IgD-negative memory B cell (primary cell): ENCODE measurements at regions not wholly inside any gene's neighbourhood (a gene's known extent, or its start where the extent isn't known, plus 50 kb on each side); places are given as distances from the start of the nearest gene placed in this dataset.

Experiments
- H3K27ac Mint-ChIP-seq, 3 donors: one replicate each; pipeline ENCODE4 v1.8.0; 2020 to 2022; ENCODE audit warnings: mild to moderate bottlenecking in 3 of 3, mixed read lengths in 3 of 3, moderate library complexity in 1 of 3
- H3K27me3 Mint-ChIP-seq: one replicate; pipeline ENCODE4 v1.8.0; 2021; ENCODE audit warnings: mixed read lengths
- H3K36me3 Mint-ChIP-seq: one replicate; pipeline ENCODE4 v1.8.0; 2020; ENCODE audit warnings: mild to moderate bottlenecking, mixed read lengths
- H3K4me1 Mint-ChIP-seq, 3 donors: one replicate each; pipeline ENCODE4 v1.8.0; 2020 to 2022; ENCODE audit warnings: mixed read lengths in 3 of 3, mild to moderate bottlenecking in 1 of 3
- H3K4me3 Mint-ChIP-seq, 4 donors: one replicate each; pipeline ENCODE4 v1.8.0; 2020 to 2022; ENCODE audit warnings: mild to moderate bottlenecking in 4 of 4, mixed read lengths in 4 of 4, moderate library complexity in 3 of 4
- H3K9me3 Mint-ChIP-seq, 3 donors: one replicate each; pipeline ENCODE4 v1.8.0; 2020 to 2021; ENCODE audit warnings: mixed read lengths in 3 of 3, mild to moderate bottlenecking in 1 of 3

DNA sequence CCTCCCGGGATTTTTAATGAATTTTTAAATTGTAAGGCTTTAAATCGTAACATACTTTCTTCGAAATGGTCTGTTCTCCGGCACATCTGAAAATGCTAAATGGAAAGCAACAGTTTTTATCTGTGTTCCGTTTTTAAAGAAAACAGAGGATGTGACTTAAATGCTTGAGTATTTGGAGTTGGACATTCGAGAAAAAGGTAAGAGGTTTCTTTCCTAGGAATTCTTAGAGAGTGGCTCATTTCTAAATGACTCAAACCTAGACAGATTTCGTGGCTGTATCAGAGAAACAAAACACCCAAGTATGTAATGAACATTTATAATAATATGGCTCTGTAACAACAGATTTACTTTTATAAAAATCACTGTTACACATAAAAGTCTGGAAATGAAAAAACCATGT lies 177.6 kb upstream of the CCDC68 start:
- no peaks in the 10 kb centered on the region for H3K9me3 Mint-ChIP-seq
- peaks cover 0 to 8% (median 0%) of the 10 kb centered on the region in 3 donors for H3K4me1 Mint-ChIP-seq
- no peak overlapping the region for H3K4me3 Mint-ChIP-seq
- H3K36me3 Mint-ChIP-seq = no peaks in the 10 kb centered on the region
- no peak overlapping the region for H3K27ac Mint-ChIP-seq
- peaks cover 5% of the 10 kb centered on the region for H3K27me3 Mint-ChIP-seq

GRCh38 chr18:55136258-55136657 lies 177.0 kb upstream of the CCDC68 start:
- no peaks in the 10 kb centered on the region for H3K36me3 Mint-ChIP-seq
- no peak overlapping the region for H3K4me3 Mint-ChIP-seq
- peaks cover 0 to 8% (median 0%) of the 10 kb centered on the region in 3 donors for H3K4me1 Mint-ChIP-seq
- H3K27me3 Mint-ChIP-seq = no peaks in the 10 kb centered on the region
- no peak overlapping the region for H3K27ac Mint-ChIP-seq
- H3K9me3 Mint-ChIP-seq = no peaks in the 10 kb centered on the region

- Mint-ChIP-seq H3K4me3 (no peak overlapping the region), H3K9me3 (no peaks in the 10 kb centered on the region), H3K4me1 (peaks cover 0 to 8% (median 0%) of the 10 kb centered on the region in 3 donors), H3K36me3 (no peaks in the 10 kb centered on the region), H3K27me3 (no peaks in the 10 kb centered on the region), H3K27ac (peak overlapping the region in 1 of 3 donors; percentile 15)
Observed at GRCh38 chr18:55133378-55133777, 174.1 kb upstream of the CCDC68 start.

GRCh38 chr18:55128437-55128836 lies 169.2 kb upstream of the CCDC68 start:
- Mint-ChIP-seq H3K4me1 (peaks cover 0 to 4% (median 0%) of the 10 kb centered on the region in 3 donors), H3K9me3 (peaks cover 4 to 9% (median 5%) of the 10 kb centered on the region in 3 donors), H3K36me3 (no peaks in the 10 kb centered on the region), H3K27me3 (no peaks in the 10 kb centered on the region), H3K4me3 (no peak overlapping the region), H3K27ac (no peak overlapping the region)

GRCh38 chr18:55124078-55124763 lies 165.0 kb upstream of the CCDC68 start:
- no peaks in the 10 kb centered on the region for H3K27me3 Mint-ChIP-seq
- H3K36me3 Mint-ChIP-seq = peaks cover 4% of the 10 kb centered on the region
- H3K27ac Mint-ChIP-seq = no peak overlapping the region

DNA sequence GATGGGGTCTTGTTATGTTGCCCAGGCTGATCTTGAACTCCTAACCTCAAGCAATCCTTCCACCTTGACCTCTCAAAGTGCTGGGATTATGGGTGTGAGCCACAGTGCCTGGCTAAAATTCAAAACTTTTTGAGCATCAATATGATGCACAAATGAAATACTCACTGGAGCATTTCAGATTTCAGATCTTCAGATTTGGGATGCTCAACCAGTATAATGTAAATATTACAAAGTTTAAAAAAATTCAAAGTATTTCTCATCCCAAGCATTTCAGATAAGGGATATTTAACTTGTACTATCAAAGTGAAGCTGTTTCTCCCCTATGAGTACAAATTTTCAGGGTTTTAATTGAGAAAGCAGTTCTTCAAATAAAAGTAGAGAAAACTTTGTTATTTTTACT lies 164.1 kb upstream of the CCDC68 start:
- Mint-ChIP-seq H3K27ac (no peak overlapping the region), H3K4me3 (no peak overlapping the region), H3K36me3 (peaks cover 4% of the 10 kb centered on the region), H3K9me3 (peaks cover 5 to 9% (median 9%) of the 10 kb centered on the region in 3 donors), H3K4me1 (peaks cover 19 to 32% (median 27%) of the 10 kb centered on the region in 3 donors), H3K27me3 (no peaks in the 10 kb centered on the region)

More at GRCh38 chr18:55124078-55124763, 165.0 kb upstream of the CCDC68 start:
- peaks cover 5 to 9% (median 9%) of the 10 kb centered on the region in 3 donors for H3K9me3 Mint-ChIP-seq
- H3K4me1 Mint-ChIP-seq = peaks cover 17 to 32% (median 26%) of the 10 kb centered on the region in 3 donors
- H3K4me3 Mint-ChIP-seq = no peak overlapping the region

- peak overlapping the region; percentile 91 to 96 (median 93) for H3K27ac Mint-ChIP-seq
- peak overlapping the region in 3 of 4 donors; percentile 16 to 89 (median 82) for H3K4me3 Mint-ChIP-seq
- peaks cover 19 to 32% (median 30%) of the 10 kb centered on the region in 3 donors for H3K4me1 Mint-ChIP-seq
- H3K36me3 Mint-ChIP-seq = peaks cover 4% of the 10 kb centered on the region
- no peaks in the 10 kb centered on the region for H3K27me3 Mint-ChIP-seq
- H3K9me3 Mint-ChIP-seq = peaks cover 2 to 5% (median 5%) of the 10 kb centered on the region in 3 donors
Observed at GRCh38 chr18:55121397-55122170, 162.3 kb upstream of the CCDC68 start.

DNA sequence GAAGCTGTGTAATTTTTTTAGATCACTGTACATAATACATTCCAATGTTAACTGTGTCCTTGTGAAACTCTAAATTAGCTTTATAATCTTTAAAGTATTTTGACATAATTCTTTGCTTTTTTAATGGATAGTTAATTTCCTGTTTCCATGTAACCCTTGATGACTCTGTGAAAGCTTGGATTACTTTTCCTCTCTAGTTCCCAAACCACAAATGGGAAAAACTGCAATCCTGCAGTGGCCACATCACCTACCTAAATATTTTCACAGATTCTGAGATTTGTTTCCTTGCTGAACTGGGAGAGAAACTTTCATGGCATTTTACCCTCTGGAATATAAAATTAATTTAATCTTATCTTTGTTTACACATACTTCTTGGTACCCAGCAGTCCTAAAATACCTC lies 161.6 kb upstream of the CCDC68 start:
- Mint-ChIP-seq H3K27me3 (no peaks in the 10 kb centered on the region), H3K36me3 (peaks cover 4% of the 10 kb centered on the region), H3K9me3 (peaks cover 0 to 5% (median 5%) of the 10 kb centered on the region in 3 donors), H3K4me1 (peaks cover 19 to 31% (median 30%) of the 10 kb centered on the region in 3 donors), H3K4me3 (peak overlapping the region in 3 of 4 donors; percentile 16 to 82 (median 42)), H3K27ac (peak overlapping the region; percentile 91 to 96 (median 93))

GRCh38 chr18:55119434-55119833 lies 160.2 kb upstream of the CCDC68 start:
- H3K4me3 Mint-ChIP-seq = no peak overlapping the region
- peaks cover 19 to 30% (median 28%) of the 10 kb centered on the region in 3 donors for H3K4me1 Mint-ChIP-seq
- H3K27me3 Mint-ChIP-seq = no peaks in the 10 kb centered on the region
- peaks cover 4% of the 10 kb centered on the region for H3K36me3 Mint-ChIP-seq
- H3K27ac Mint-ChIP-seq = no peak overlapping the region
- peaks cover 0 to 5% (median 0%) of the 10 kb centered on the region in 3 donors for H3K9me3 Mint-ChIP-seq

GRCh38 chr18:55119016-55119415 lies 159.8 kb upstream of the CCDC68 start:
- no peaks in the 10 kb centered on the region for H3K27me3 Mint-ChIP-seq
- peak overlapping the region in 2 of 4 donors; percentile 18 to 47 for H3K4me3 Mint-ChIP-seq
- H3K27ac Mint-ChIP-seq = peak overlapping the region in 1 of 3 donors; percentile 41
- H3K36me3 Mint-ChIP-seq = peaks cover 4% of the 10 kb centered on the region
- H3K4me1 Mint-ChIP-seq = peaks cover 19 to 32% (median 28%) of the 10 kb centered on the region in 3 donors
- peaks cover 0 to 5% (median 0%) of the 10 kb centered on the region in 3 donors for H3K9me3 Mint-ChIP-seq

DNA sequence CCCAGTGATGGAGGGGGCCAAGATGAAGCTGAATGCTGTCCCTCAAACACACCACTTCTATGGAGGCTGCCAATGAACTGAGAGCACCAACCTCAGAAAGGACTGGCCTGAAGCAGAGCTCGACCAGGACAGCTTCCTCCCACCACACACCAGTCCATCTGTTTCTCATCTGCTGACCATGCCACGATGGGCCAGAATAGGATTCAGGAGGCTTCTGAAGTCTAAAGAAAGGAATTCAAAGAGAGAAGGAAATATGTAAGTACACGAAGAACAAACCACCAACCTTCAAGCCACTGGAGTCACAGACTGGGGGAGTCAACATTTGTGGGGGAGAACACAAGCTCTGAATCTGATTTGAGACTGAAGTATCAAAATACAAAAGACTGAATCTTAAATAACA lies 157.6 kb upstream of the CCDC68 start:
- H3K27me3 Mint-ChIP-seq = no peaks in the 10 kb centered on the region
- H3K4me1 Mint-ChIP-seq = peaks cover 8 to 20% (median 16%) of the 10 kb centered on the region in 3 donors
- H3K9me3 Mint-ChIP-seq = no peaks in the 10 kb centered on the region
- H3K36me3 Mint-ChIP-seq = peaks cover under 1% of the 10 kb centered on the region
- H3K27ac Mint-ChIP-seq = peak overlapping the region in 1 of 3 donors; percentile 52
- H3K4me3 Mint-ChIP-seq = no peak overlapping the region

DNA sequence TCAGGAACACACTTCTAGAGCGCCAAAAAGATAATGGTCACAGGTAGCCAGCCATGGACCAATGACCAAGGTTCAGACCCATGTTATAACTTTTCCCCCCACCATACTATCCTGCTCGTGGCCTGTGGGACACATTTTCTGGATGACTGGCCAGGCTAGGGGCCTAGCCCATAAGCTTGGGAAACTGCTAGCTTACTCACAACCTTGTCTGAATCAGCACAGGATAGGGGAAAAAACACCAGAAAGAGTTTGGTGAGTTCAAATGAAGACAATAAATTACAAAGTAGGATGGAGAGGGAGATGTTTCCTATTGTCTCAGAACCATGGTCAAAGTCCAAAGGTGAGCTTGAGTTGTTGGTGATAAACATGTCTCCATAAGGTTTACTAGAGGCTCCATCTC lies 156.3 kb upstream of the CCDC68 start:
- Mint-ChIP-seq H3K27me3 (peaks cover 2% of the 10 kb centered on the region), H3K27ac (no peak overlapping the region), H3K9me3 (no peaks in the 10 kb centered on the region), H3K4me1 (peaks cover 2 to 10% (median 5%) of the 10 kb centered on the region in 3 donors), H3K36me3 (no peaks in the 10 kb centered on the region), H3K4me3 (no peak overlapping the region)

- no peak overlapping the region for H3K27ac Mint-ChIP-seq
- H3K27me3 Mint-ChIP-seq = peaks cover 2% of the 10 kb centered on the region
- H3K4me1 Mint-ChIP-seq = peaks cover 0 to 10% (median 2%) of the 10 kb centered on the region in 3 donors
- H3K4me3 Mint-ChIP-seq = no peak overlapping the region
- H3K9me3 Mint-ChIP-seq = peaks cover 0 to 2% (median 0%) of the 10 kb centered on the region in 3 donors
- H3K36me3 Mint-ChIP-seq = no peaks in the 10 kb centered on the region
Observed at GRCh38 chr18:55114876-55115275, 155.6 kb upstream of the CCDC68 start.

GRCh38 chr18:55113800-55114199 lies 154.5 kb upstream of the CCDC68 start:
- Mint-ChIP-seq H3K4me1 (peaks cover 2 to 6% (median 3%) of the 10 kb centered on the region in 3 donors), H3K27ac (no peak overlapping the region), H3K27me3 (peaks cover 2% of the 10 kb centered on the region), H3K36me3 (peaks cover 1% of the 10 kb centered on the region), H3K4me3 (no peak overlapping the region), H3K9me3 (peaks cover 0 to 3% (median under 1%) of the 10 kb centered on the region in 3 donors)

DNA sequence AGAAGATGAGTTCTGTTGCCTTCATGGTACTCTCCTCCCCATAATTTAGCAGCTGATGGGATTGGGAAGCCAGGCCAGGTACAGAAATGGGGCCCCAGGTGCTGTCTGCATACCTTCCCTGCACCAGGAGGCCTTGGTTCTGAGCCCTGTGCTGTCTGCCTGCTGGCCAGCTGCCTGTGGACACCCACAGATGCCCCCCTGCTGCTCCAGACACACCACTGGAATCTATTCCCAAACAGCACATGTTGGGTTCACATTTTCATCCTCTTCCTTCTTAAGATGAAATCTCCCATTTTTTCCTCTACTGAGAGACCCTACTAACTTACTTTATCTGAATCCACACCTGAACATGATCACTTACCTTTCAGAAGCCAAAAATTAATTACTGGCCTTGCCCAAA lies 152.0 kb upstream of the CCDC68 start:
- Mint-ChIP-seq H3K4me3 (no peak overlapping the region), H3K27me3 (peaks cover 2% of the 10 kb centered on the region), H3K4me1 (peaks cover 0 to 12% (median 9%) of the 10 kb centered on the region in 3 donors), H3K27ac (no peak overlapping the region), H3K9me3 (peaks cover 0 to 6% (median 3%) of the 10 kb centered on the region in 3 donors), H3K36me3 (peaks cover 6% of the 10 kb centered on the region)
